ENCODE measurements at regions not wholly inside any gene's neighbourhood (a gene's known extent, or its start where the extent isn't known, plus 50 kb on each side); places are given as distances from the start of the nearest gene placed in this dataset.

GRCh38 chr7:46407125-46407524 lies 486.1 kb upstream of the IGFBP3 start:
- TF ChIP-seq CTCF (IDR thresholded peaks at IDR 0.05), result no peak
- no peak for TF ChIP-seq KAT7 (CRISPR knock-in tag; IDR thresholded peaks at IDR 0.05; ENCODE audit: borderline replicate concordance)
- TF ChIP-seq AFF4 (CRISPR knock-in tag; IDR thresholded peaks at IDR 0.05; ENCODE audit: borderline replicate concordance), result no peak
- no peak for TF ChIP-seq SP1 (CRISPR knock-in tag; conservative IDR thresholded peaks at IDR 0.05)
- no peak for TF ChIP-seq ZNF121 (CRISPR knock-in tag; IDR thresholded peaks at IDR 0.05)
- no peak for TF ChIP-seq ZBTB21 (CRISPR knock-in tag; IDR thresholded peaks at IDR 0.05; ENCODE audit: borderline replicate concordance)
- TF ChIP-seq SOX15 (CRISPR knock-in tag; IDR thresholded peaks at IDR 0.05), result no peak
